Suprapubic skin (tissue), 4 donors: ENCODE measurements at regions not wholly inside any gene's neighbourhood (a gene's known extent, or its start where the extent isn't known, plus 50 kb on each side); places are given as distances from the start of the nearest gene placed in this dataset.

Source experiments
- DNase-seq, 2 donors: peaks; one replicate each; pipeline ENCODE4 v3.0.0-alpha.2; 2019; ENCODE audit warnings: low spot score in 2 of 2
- H3K27ac ChIP-seq: fragments of 200-600 bp; sonication (generic); one replicate; pipeline ENCODE4 v1.5.1; 2019
- H3K27me3 ChIP-seq: fragments of 200-600 bp; sonication (generic); one replicate; pipeline ENCODE4 v1.5.1; 2019
- H3K36me3 ChIP-seq: fragments of 200-600 bp; sonication (generic); one replicate; pipeline ENCODE4 v1.5.1; 2019
- H3K4me1 ChIP-seq: fragments of 200-600 bp; sonication (generic); one replicate; pipeline ENCODE4 v1.5.1; 2019
- H3K4me3 ChIP-seq: fragments of 200-600 bp; sonication (generic); one replicate; pipeline ENCODE4 v1.5.1; 2019; ENCODE audit warnings: mild to moderate bottlenecking
- H3K9me3 ChIP-seq: fragments of 200-600 bp; sonication (generic); one replicate; pipeline ENCODE4 v1.5.1; 2019
- CTCF ChIP-seq, 2 donors: fragments of 200-600 bp in 1 of 2; fragments of 450-650 bp in 1 of 2; sonication (generic) in 1 of 2; IDR thresholded peaks; one replicate each; pipeline ENCODE4 v1.5.1; 2016 to 2019; ENCODE audit warnings: antibody characterized with exemption in 2 of 2, mild to moderate bottlenecking in 1 of 2, moderate library complexity in 1 of 2
- EP300 ChIP-seq: sonication (generic); formaldehyde crosslinking; IDR thresholded peaks from one replicate; pipeline ENCODE4 v1.6.1; 2017; ENCODE audit warnings: antibody characterized with exemption
- POLR2A ChIP-seq, 2 donors: fragments of 450-650 bp; IDR thresholded peaks; one replicate each; pipeline ENCODE4 v1.6.1; 2017; ENCODE audit warnings: antibody characterized with exemption in 2 of 2, mild to moderate bottlenecking in 2 of 2, moderate library complexity in 2 of 2
- POLR2AphosphoS5 ChIP-seq, 3 donors: sonication (generic); formaldehyde crosslinking; IDR thresholded peaks; one replicate each; pipeline ENCODE4 v1.6.1; 2017; ENCODE audit warnings: antibody characterized with exemption in 3 of 3
- WGBS: methylation state at CpG from one replicate; pipeline ENCODE4 v1.1.5; 2018; 5-methylcytosine and 5-hydroxymethylcytosine counted together

GRCh38 chr11:70531281-70532065, 133.1 kb downstream of the CTTN start:
- H3K4me1 ChIP-seq, result no peaks in the 10 kb centered on the region
- H3K9me3 ChIP-seq, result no peaks in the 10 kb centered on the region
- H3K36me3 ChIP-seq, result no peaks in the 10 kb centered on the region
- H3K4me3 ChIP-seq, result no peak overlapping the region
- no peak for TF ChIP-seq POLR2A (IDR thresholded peaks at IDR 0.05)
- TF ChIP-seq POLR2AphosphoS5 (IDR thresholded peaks at IDR 0.05), result no peak
- no peak for TF ChIP-seq CTCF (IDR thresholded peaks at IDR 0.05)
- no peak for TF ChIP-seq EP300
- 80% methylated on average over 12 of the region's 18 CpGs for WGBS
- no peak for DNase-seq
- peaks cover 2% of the 10 kb centered on the region for H3K27me3 ChIP-seq
- no peak overlapping the region for H3K27ac ChIP-seq

- WGBS, result no CpG with 5 or more reads among the region's 1 CpG
- Histone ChIP-seq H3K27ac (no peak overlapping the region), H3K36me3 (no peaks in the 10 kb centered on the region), H3K9me3 (no peaks in the 10 kb centered on the region), H3K27me3 (peaks cover 2% of the 10 kb centered on the region), H3K4me1 (no peaks in the 10 kb centered on the region), H3K4me3 (no peak overlapping the region)
- no peak for TF ChIP-seq CTCF (IDR thresholded peaks at IDR 0.05)
- no peak for TF ChIP-seq POLR2AphosphoS5 (IDR thresholded peaks at IDR 0.05)
- TF ChIP-seq POLR2A (IDR thresholded peaks at IDR 0.05), result no peak
- TF ChIP-seq EP300, result no peak
- DNase-seq, result no peak
Observed at GRCh38 chr11:70532066-70532440, 133.7 kb downstream of the CTTN start.

DNA sequence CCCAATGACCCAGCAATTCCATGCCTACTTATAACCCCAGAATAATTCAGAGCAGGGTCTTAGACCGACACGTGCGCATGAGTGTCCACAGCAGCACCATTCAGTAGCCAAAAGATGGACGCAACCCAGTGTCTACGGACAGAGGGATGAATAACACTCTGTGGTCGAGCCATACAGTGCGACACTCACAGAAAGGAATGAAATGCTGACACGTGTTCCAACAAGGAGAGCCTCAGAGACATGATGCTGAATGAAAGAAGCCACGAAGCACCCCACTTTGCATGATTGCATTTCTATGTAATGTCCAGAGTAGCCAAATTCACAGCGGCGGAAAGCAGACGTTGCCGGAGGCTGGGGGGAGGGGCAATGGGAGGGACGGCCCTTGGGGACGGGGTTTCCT, 134.4 kb downstream of the CTTN start:
- Histone ChIP-seq H3K27ac (no peak overlapping the region), H3K27me3 (peaks cover 2% of the 10 kb centered on the region), H3K4me1 (no peaks in the 10 kb centered on the region), H3K36me3 (no peaks in the 10 kb centered on the region), H3K4me3 (no peak overlapping the region), H3K9me3 (no peaks in the 10 kb centered on the region)
- WGBS, result 66% methylated on average over 15 of the region's 15 CpGs
- no peak for DNase-seq
- TF ChIP-seq POLR2AphosphoS5 (IDR thresholded peaks at IDR 0.05), result no peak
- TF ChIP-seq EP300, result no peak
- no peak for TF ChIP-seq CTCF (IDR thresholded peaks at IDR 0.05)
- no peak for TF ChIP-seq POLR2A (IDR thresholded peaks at IDR 0.05)

- Histone ChIP-seq H3K27me3 (peaks cover 4% of the 10 kb centered on the region), H3K4me1 (no peaks in the 10 kb centered on the region), H3K36me3 (no peaks in the 10 kb centered on the region), H3K27ac (no peak overlapping the region), H3K9me3 (no peaks in the 10 kb centered on the region), H3K4me3 (no peak overlapping the region)
- TF ChIP-seq POLR2A (IDR thresholded peaks at IDR 0.05) (no peak), CTCF (IDR thresholded peaks at IDR 0.05) (no peak), EP300 (no peak), POLR2AphosphoS5 (IDR thresholded peaks at IDR 0.05) (no peak)
- 92% methylated on average over 14 of the region's 16 CpGs for WGBS
- DNase-seq, result peak in 1 of 2 donors; percentile 37
Observed at GRCh38 chr11:70535191-70535971, 137.1 kb downstream of the CTTN start.
